NCI-H2196 treated with DMSO at 0.1 percent for 48 hours (cell line): ENCODE measurements at regions not wholly inside any gene's neighbourhood (a gene's known extent, or its start where the extent isn't known, plus 50 kb on each side); places are given as distances from the start of the nearest gene placed in this dataset.

Experiments used
- DNase-seq: peaks from one replicate; lab custom pipeline; 2025; ENCODE audit not compliant: unreplicated experiment; lab: John Stamatoyannopoulos, UW

- no peak for DNase-seq
Measured at GRCh38 chr18:72194072-72194471, 350.1 kb downstream of the CBLN2 start.

GRCh38 chr18:72187956-72188355 is 356.2 kb downstream of the CBLN2 start:
- no peak for DNase-seq

GRCh38 chr18:72181241-72181764 is 362.8 kb downstream of the CBLN2 start:
- no peak for DNase-seq

GRCh38 chr18:72180689-72181088 is 363.5 kb downstream of the CBLN2 start:
- no peak for DNase-seq

- no peak for DNase-seq
Measured at GRCh38 chr18:72174972-72175649, 369.0 kb downstream of the CBLN2 start.

- no peak for DNase-seq
Measured at GRCh38 chr18:72171596-72171995, 372.5 kb downstream of the CBLN2 start.

- DNase-seq, result no peak
Measured at GRCh38 chr18:72161691-72162090, 382.5 kb downstream of the CBLN2 start.

- no peak for DNase-seq
Measured at GRCh38 chr18:72160510-72161445, 383.4 kb downstream of the CBLN2 start.

- DNase-seq, result no peak
Measured at GRCh38 chr18:72155327-72155726, 388.8 kb downstream of the CBLN2 start.

GRCh38 chr18:72154926-72155325 is 389.2 kb downstream of the CBLN2 start:
- DNase-seq, result no peak

GRCh38 chr18:72152935-72153334 is 391.2 kb downstream of the CBLN2 start:
- no peak for DNase-seq

- DNase-seq, result no peak
Measured at GRCh38 chr18:72147830-72148229, 396.3 kb downstream of the CBLN2 start.

- DNase-seq, result no peak
Measured at GRCh38 chr18:72140007-72140406, 404.1 kb downstream of the CBLN2 start.

GRCh38 chr18:72128649-72129048 is 415.5 kb downstream of the CBLN2 start:
- DNase-seq, result no peak

- DNase-seq, result no peak
Measured at GRCh38 chr18:72122103-72122502, 422.0 kb downstream of the CBLN2 start.

GRCh38 chr18:72119082-72119481 is 425.1 kb downstream of the CBLN2 start:
- DNase-seq, result no peak

- no peak for DNase-seq
Measured at GRCh38 chr18:72114801-72115594, 429.1 kb downstream of the CBLN2 start.

GRCh38 chr18:72107647-72108383 is 436.3 kb downstream of the CBLN2 start:
- no peak for DNase-seq

GRCh38 chr18:72104851-72105250 is 439.3 kb downstream of the CBLN2 start:
- no peak for DNase-seq

GRCh38 chr18:72102412-72102811 is 441.7 kb downstream of the CBLN2 start:
- no peak for DNase-seq
